Hepatic stellate cell (primary cell): ENCODE measurements at regions not wholly inside any gene's neighbourhood (a gene's known extent, or its start where the extent isn't known, plus 50 kb on each side); places are given as distances from the start of the nearest gene placed in this dataset.

Experiments used
- DNase-seq: peaks from one replicate; pipeline ENCODE4 v3.0.0; 2011; ENCODE audit warnings: low spot score

- DNase-seq, result no peak
These were observed 222.7 kb upstream of the LNX1 start for GRCh38 chr4:53813998-53814397.

GRCh38 chr4:53810643-53811042 is 219.4 kb upstream of the LNX1 start:
- no peak for DNase-seq

DNA sequence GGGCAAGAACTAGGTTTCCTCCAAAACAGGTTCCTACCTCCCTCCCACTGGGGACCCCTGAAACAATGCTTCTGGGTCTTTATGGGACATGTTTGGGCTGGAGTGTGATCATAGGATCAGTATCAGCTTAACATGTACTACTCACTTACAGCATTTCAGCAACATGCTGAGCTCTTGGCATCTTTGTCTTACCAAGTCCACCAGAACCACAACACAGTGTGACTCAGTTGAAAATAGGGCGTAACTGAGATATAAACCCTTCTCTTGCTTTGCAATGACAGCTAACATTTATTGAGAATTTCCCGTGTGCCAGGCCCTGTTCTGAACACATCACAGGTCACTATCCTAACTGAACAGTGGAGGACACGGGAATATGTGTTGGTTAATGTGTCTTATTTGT is 218.5 kb upstream of the LNX1 start:
- DNase-seq, result no peak

DNA sequence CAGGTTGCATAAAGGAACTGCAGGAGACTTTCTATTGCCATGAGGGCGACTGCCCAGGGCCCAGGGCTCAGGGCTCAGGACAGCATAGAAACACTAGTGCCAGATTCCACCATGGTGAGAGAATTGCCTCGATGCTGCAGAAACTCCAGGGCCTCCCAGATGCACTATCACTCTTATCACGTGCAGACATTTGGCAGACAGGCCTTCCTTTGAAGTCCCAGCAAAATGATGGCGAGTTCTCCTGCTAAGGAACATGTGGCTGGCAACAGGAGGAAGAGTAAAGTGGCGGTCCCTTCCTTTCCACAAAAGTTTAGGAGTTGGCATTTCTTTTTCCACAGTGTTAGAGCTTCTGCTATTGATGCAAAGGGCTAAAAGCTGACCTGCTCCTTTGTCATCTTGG is 214.0 kb upstream of the LNX1 start:
- DNase-seq, result no peak

DNA sequence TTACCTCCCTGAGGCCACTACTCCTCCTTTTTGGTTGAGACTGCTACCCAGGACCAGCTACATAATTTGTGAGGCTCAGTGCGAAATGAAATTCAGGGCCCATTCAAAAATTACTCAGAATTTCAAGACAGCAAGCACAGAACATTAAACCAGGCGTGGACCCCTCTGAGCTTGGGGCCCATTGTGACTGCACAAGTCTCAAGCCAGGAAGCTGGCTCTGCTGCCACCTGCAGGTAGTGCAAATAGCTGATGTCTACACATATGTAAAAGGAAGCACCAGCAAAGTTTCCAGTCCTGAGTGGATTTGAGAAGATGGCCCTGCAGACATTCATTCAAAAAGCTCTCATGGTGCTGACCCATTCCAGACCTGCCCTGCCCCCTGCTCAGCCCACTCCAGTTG is 213.4 kb upstream of the LNX1 start:
- no peak for DNase-seq

GRCh38 chr4:53802500-53802899 is 211.2 kb upstream of the LNX1 start:
- no peak for DNase-seq

GRCh38 chr4:53801373-53801772 is 210.1 kb upstream of the LNX1 start:
- no peak for DNase-seq

DNA sequence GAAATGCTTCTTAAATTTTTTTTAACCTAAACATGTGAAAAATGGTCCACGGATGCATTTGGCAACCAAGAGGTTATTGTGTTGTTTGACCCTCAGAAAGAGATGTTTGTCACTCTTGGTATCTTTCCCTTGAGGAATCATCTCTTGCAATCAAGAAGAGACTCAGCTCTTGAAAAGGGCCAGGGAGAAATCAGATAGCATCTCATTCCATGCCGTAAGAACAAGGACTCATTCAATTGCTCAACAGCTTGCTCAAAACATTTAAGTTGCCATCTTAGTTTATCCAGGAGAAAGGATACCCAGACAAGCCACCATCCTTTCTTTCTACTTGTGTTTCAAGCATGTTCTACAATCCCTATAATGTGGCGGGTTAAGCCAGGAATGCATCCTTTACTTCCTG is 209.5 kb upstream of the LNX1 start:
- no peak for DNase-seq

DNA sequence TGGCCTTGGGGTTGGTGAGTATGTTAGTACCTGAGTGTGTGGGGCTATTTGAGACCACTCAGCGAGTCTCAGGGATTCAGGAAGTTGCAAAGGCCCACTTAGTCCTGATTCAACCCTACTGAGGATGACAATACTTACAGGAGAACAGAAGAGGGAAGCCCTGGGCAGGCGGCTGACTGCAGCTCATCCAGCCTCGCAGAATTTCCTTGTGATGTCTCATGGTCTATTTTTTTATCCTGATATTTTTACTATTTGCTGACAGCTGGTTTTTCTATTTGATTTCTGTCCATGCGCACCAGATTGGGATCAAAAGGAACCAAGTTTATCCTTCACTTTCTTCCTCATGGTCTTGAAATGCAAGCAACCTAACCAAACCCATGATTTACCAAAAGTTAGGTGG is 201.8 kb upstream of the LNX1 start:
- DNase-seq, result no peak

DNA sequence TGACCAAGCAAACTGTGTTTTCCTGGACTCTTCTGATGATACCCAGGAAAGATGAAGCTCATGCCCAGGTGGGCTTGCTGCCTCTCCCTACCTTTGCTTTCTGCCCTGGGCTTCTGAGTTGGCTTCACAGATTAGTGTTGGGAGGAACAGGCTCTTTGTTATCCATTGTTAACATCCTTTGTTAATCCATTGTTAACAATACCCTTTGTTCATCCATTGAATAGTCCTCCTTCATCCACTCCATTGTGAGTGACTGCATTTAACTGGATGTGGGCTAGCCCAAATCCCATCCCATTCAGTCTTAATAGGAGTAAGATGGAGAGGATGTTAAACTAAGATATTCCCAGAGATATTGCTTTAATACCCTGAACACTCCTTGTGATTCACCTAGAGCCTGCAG is 199.0 kb upstream of the LNX1 start:
- no peak for DNase-seq

DNA sequence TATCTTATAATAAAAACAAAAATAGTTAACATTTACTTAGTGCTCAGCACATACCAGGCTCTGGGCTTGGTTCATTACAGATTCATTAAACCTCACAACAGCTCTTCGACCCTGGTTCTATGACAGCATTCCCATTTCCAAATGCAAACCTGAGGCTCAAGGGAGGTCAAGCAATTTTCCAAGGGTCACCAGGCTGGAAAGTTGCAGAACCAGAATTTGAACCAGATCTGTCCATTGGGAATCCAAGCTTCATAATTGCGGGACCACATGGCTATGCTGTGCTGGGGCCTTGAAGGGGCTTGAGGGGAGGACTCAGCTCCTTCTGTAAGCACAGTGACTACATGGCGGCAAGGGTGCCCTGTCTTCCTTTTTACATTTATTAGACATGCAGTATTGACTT is 197.3 kb upstream of the LNX1 start:
- no peak for DNase-seq

- DNase-seq, result no peak
These were observed 196.7 kb upstream of the LNX1 start for GRCh38 chr4:53788011-53788410.

DNA sequence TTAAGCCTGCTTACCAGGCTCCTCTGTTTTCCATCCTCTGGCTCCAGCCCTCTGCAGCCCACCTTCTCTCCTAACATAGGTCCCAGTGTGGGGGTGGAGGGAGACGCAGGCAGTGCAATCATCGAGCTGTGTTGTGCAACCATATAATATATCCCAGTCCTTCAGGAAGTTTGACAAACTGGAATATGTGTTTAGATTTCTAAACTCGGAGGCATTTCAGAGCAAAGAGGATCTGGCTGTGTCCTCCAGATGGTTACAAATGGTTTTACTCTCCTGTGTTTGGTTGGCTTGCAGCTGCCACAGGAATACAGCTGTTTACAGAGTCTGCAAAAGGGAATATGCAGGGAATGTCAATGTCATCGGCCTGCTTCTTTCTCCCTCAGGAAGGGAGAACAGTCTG is 195.3 kb upstream of the LNX1 start:
- DNase-seq, result no peak

- DNase-seq, result no peak
These were observed 194.7 kb upstream of the LNX1 start for GRCh38 chr4:53785996-53786395.

DNA sequence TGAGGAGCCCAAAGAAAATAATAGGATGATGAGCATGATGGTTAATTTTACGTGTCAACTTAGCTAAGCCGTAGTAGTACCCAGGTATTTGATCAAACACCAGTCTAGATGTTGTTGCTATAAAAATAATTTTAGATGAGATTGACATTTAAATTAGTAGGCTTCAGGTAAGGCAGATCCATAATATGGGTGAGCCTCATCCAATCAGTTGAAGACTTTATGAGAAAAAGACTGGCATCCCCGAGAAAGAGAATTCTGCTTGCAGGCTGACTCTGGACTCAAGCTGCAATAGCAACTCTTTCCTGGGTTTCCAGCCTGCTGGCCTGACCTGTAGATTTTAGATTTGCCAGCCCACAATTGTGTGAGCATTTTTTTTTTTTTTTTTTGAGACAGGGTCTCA is 192.8 kb upstream of the LNX1 start:
- no peak for DNase-seq

DNA sequence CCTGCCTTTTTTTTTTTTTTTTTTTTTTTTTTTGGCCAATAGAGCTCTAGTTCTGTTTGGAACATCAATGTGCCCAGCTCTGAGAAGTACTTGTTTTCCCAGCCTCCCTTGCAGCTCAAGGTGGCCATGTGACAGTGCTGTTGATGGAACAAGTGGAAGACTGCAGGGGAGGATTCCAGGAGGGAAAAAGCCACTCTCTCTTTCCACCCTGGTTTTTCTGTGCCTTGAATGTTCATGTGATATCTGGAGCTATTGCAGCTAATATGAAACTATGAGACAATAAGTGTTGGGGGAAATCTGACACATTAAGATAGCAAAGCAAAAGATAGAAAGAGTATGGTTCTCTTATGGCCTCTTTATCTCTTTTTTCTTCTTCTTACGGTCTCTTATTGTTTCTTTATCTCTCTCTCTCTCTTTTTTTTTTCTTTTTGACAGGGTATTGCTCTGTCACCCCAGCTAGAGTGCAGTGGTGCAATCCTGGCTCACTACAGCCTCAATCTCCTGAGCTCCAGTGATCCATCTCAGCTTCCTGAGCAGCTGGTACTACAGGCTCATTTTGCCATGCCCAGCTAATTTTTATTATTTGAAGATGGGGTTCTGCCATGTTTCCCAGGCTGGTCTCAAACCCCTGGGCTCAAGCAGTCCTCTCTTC is 192.0 kb upstream of the LNX1 start:
- no peak for DNase-seq

- no peak for DNase-seq
These were observed 191.2 kb upstream of the LNX1 start for GRCh38 chr4:53782458-53782845.

GRCh38 chr4:53781629-53782457 is 190.6 kb upstream of the LNX1 start:
- no peak for DNase-seq

DNA sequence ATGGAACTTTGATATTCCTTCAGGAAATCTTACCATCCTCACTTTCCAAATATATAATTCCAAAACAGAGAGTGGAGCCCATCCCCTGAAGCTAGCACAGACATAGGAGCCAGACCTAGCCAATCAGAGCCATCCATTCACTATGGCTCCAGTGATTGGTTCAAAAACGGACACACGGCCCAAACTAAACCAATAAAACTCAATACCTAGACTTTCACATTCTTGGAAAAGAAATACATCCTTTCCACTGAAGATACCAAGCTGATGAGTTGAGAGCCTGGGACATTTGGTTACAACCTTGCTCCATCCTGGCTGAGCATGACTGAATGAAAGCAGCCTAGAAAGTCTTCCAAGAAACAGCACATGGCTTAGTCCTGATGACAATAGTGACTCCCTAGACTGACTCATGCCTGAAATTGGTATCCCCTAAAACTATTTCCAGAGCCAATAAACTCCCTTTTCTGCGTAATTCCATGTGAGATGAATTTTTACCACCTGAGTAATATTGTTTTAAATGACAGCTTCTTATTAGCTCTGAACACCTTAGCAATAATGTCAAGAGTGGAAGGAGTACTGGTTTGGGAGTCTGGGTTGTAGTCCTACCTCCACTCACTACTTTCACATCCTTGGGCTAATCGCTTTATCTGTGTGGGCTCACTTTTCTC is 189.6 kb upstream of the LNX1 start:
- DNase-seq, result no peak

GRCh38 chr4:53779025-53779424 is 187.7 kb upstream of the LNX1 start:
- no peak for DNase-seq

DNA sequence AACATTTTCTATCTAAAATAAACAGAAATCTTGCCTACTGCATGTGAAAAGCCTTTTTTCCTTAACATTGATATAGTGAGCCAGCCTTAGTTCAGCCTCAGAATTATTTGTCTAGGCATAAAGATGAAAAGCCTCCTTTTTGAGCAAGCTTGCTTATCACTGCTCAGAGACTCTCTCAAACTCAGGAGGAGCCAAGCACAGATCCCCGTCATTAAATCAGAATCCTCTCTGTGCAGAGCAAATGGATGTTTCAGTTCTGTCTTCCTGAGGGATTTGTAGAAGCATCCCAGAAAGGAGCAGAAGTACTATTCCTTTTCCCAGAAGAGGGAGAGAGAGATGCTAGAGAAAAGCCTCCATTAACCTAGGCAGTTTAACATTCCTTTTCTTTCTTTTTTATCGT is 186.9 kb upstream of the LNX1 start:
- DNase-seq, result no peak

DNA sequence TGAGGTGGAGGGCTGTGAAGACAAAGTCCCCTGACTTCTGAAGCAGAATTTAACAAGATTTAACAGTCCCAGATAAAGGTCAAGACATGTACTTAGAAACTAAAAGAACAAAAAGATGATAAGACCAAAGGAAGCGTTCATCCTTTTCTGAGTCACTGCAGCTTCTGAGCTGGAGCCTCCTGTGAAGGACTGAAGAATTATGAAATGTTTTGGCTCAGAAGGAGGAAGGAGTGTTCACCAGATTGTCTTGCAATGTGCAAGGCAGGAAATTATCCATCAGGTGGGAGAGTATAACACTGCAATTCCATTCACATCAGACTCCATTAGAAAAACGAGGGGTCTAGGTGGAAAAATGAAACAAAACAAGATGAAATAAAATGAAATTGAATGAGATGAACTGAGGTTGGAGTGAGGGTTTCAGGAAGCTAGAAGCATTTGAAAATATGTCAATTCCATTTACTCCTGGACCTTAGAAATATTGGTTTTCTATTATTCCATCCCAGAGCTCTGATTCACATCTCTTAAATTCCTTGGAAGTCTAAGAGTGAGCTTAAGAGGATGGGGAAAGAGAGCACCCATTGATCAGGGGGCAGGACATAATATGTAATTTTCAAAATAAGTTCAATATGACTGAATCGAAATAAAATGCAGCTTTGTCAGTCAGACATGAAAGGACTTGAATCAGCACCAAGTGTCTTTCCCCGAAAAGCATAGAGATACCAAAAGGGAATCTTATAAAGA is 186.1 kb upstream of the LNX1 start:
- DNase-seq, result peak; percentile 29

DNA sequence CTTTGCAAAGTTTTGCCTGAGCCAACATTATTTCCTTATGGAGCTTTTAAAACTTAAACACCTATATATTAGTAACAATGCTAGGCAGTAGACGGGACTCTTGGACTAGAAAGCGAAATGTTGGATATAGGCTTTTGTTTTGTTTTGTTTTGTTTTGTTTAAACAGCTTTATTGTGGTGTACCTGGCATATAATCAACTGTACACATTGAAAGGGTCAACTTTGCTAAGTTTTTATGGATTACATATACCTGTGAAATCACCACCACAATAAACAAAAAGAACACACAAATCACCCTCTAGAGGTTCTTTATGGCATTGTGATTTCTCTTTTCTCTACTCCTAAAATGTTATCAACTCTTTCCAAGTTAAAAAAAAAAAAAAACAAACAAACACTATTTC is 184.9 kb upstream of the LNX1 start:
- no peak for DNase-seq
